PC-3 (cell line): ENCODE measurements at regions not wholly inside any gene's neighbourhood (a gene's known extent, or its start where the extent isn't known, plus 50 kb on each side); places are given as distances from the start of the nearest gene placed in this dataset.

Experiments used
- EZH2 ChIP-seq: fragments of 300-600 bp; sonication (generic); IDR thresholded peaks from one replicate; pipeline ENCODE4 v1.6.1; 2017; ENCODE audit warnings: antibody characterized with exemption, mild to moderate bottlenecking, low read length; ENCODE audit not compliant: unreplicated experiment
- TF ChIP-seq, protein P1 (sequence below): fragments of 300-600 bp; sonication (generic); conservative IDR thresholded peaks from 2 replicates; pipeline ENCODE4 v1.5.1; 2017; ENCODE audit warnings: antibody characterized with exemption, low read depth, mild to moderate bottlenecking, low read length

DNA sequence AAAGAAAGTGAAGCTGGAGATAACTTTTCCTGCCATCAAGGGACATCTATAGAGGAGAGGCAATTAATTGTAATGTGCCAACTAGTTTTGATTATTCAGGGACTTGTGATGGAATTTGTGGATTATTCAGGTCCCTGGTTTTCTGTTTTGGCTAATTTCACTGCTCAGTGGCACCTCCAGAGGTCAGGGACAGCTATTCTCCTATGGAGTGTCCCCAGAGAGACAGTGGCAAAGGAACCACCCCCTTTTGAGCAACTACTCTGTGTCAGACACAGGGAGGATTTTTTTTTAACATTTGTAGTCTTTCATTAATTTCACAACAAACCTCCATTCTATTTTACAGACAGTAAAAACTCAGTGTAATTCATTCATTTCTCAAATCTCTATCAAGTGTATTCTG, 206.0 kb upstream of the SPRED2 start:
- TF ChIP-seq, protein P1, sequence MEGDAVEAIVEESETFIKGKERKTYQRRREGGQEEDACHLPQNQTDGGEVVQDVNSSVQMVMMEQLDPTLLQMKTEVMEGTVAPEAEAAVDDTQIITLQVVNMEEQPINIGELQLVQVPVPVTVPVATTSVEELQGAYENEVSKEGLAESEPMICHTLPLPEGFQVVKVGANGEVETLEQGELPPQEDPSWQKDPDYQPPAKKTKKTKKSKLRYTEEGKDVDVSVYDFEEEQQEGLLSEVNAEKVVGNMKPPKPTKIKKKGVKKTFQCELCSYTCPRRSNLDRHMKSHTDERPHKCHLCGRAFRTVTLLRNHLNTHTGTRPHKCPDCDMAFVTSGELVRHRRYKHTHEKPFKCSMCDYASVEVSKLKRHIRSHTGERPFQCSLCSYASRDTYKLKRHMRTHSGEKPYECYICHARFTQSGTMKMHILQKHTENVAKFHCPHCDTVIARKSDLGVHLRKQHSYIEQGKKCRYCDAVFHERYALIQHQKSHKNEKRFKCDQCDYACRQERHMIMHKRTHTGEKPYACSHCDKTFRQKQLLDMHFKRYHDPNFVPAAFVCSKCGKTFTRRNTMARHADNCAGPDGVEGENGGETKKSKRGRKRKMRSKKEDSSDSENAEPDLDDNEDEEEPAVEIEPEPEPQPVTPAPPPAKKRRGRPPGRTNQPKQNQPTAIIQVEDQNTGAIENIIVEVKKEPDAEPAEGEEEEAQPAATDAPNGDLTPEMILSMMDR: peak; percentile 49; the same call in 1 of the 2 replicates
- TF ChIP-seq EZH2: no peak
